ENCODE measurements at regions not wholly inside any gene's neighbourhood (a gene's known extent, or its start where the extent isn't known, plus 50 kb on each side); places are given as distances from the start of the nearest gene placed in this dataset.

GRCh38 chr1:229989591-229990248, 77.3 kb upstream of the GALNT2 start:
- TF ChIP-seq CTCF (IDR thresholded peaks at IDR 0.05; ENCODE audit: insufficient read depth, low read length): no peak
- TF ChIP-seq REST (IDR thresholded peaks at IDR 0.05; ENCODE audit: insufficient replicate concordance, low read depth): no peak
- no peak for TF ChIP-seq POLR2AphosphoS5 (IDR thresholded peaks at IDR 0.05; ENCODE audit: low read depth)
- TF ChIP-seq SPI1 (IDR thresholded peaks at IDR 0.05; ENCODE audit: borderline replicate concordance, low read depth): no peak

Data from HL-60 (cell line).